Gastroesophageal sphincter (tissue), 3 donors: ENCODE measurements at regions not wholly inside any gene's neighbourhood (a gene's known extent, or its start where the extent isn't known, plus 50 kb on each side); places are given as distances from the start of the nearest gene placed in this dataset.

ENCODE experiments used
- CTCF ChIP-seq, 4 experiments: fragments of 200-600 bp in 2 of 4; fragments of 450-650 bp in 2 of 4; sonication (generic) in 1 of 4; IDR thresholded peaks; one replicate each; pipeline ENCODE4 v1.5.1; 2017 to 2019; ENCODE audit warnings: antibody characterized with exemption in 4 of 4, mild to moderate bottlenecking in 2 of 4, moderate library complexity in 2 of 4
- EP300 ChIP-seq: sonication (generic); formaldehyde crosslinking; IDR thresholded peaks from one replicate; pipeline ENCODE4 v1.6.1; 2017; ENCODE audit warnings: antibody characterized with exemption, mild to moderate bottlenecking
- POLR2A ChIP-seq, 2 donors: fragments of 450-650 bp; IDR thresholded peaks; one replicate each; pipeline ENCODE4 v1.6.1; 2017; ENCODE audit warnings: antibody characterized with exemption in 2 of 2, mild to moderate bottlenecking in 2 of 2, moderate library complexity in 1 of 2

- no peak for TF ChIP-seq CTCF (IDR thresholded peaks at IDR 0.05)
- TF ChIP-seq POLR2A (IDR thresholded peaks at IDR 0.05): no peak
- TF ChIP-seq EP300: no peak
These were observed 1287.6 kb downstream of the STIM2 start for GRCh38 chr4:28148221-28148620.
